ENCODE measurements at regions not wholly inside any gene's neighbourhood (a gene's known extent, or its start where the extent isn't known, plus 50 kb on each side); places are given as distances from the start of the nearest gene placed in this dataset.

- no peaks in the 10 kb centered on the region for H3K9me3 ChIP-seq (ENCODE audit: control insufficient read depth, insufficient read depth, low read length)
- no peaks in the 10 kb centered on the region for H3K79me1 ChIP-seq (ENCODE audit: low read depth in 1 of 2, low read length in 2 of 2)
- H3K4me3 ChIP-seq (ENCODE audit: insufficient read depth, low read depth, low read length), result no peak overlapping the region
- no peaks in the 10 kb centered on the region for H3K36me3 ChIP-seq (ENCODE audit: control insufficient read depth, insufficient read depth, low read length)
- no peak overlapping the region for H4K8ac ChIP-seq (ENCODE audit: low read depth in 2 of 2, low read length in 2 of 2)
- H3K23ac ChIP-seq (ENCODE audit: low read depth, low read length), result no peak overlapping the region
- no peak for ATAC-seq (ENCODE audit: low read depth)
- in situ Hi-C loops (cut with MboI; ENCODE audit: low sequenced_read_pairs) (no loop called here), dilution Hi-C loops (cut with HindIII; ENCODE audit: low sequenced_read_pairs, unreplicated experiment) (no loop called here), intact Hi-C loops (cut with micrococcal nuclease) (no loop called here)
- no peak overlapping the region for H3K14ac ChIP-seq (replicated peaks; ENCODE audit: low read depth, low read length)
- ChIA-PET CTCF (no interaction called here), POLR2A (ENCODE audit: unreplicated experiment) (no interaction called here)
- no peak overlapping the region for H2AK9ac ChIP-seq (replicated peaks; ENCODE audit: low read depth, low read length, poor library complexity)
- no peak overlapping the region for H4K91ac ChIP-seq (ENCODE audit: insufficient read depth, low read depth, low read length)
- H3K27me3 ChIP-seq (ENCODE audit: control insufficient read depth, insufficient read depth, low read length), result no peaks in the 10 kb centered on the region
- no peak for TF ChIP-seq FOS (IDR thresholded peaks at IDR 0.05; ENCODE audit: low read depth, low read length)
- TF ChIP-seq RCOR1 (IDR thresholded peaks at IDR 0.05; ENCODE audit: insufficient replicate concordance, low read length), result no peak
- no peak for TF ChIP-seq BHLHE40 (IDR thresholded peaks at IDR 0.05; ENCODE audit: low read depth, low read length)
- TF ChIP-seq RFX5 (IDR thresholded peaks at IDR 0.05; ENCODE audit: low read depth, low read length), result no peak
- TF ChIP-seq MXI1 (IDR thresholded peaks at IDR 0.05; ENCODE audit: borderline replicate concordance, low read depth, low read length), result no peak
- TF ChIP-seq SMC3 (IDR thresholded peaks at IDR 0.05; ENCODE audit: low read depth, low read length), result no peak
- no peak for TF ChIP-seq MAFK (IDR thresholded peaks at IDR 0.05; ENCODE audit: low read depth, low read length)
- no peak overlapping the region for H2BK5ac ChIP-seq (ENCODE audit: low read depth, low read length, poor library complexity, severe bottlenecking)
- no peak overlapping the region for H3K4me2 ChIP-seq (ENCODE audit: low read depth, low read length)
- BruUV-seq (replicated peaks), result no TSS peak
- no peak overlapping the region for H3K27ac ChIP-seq (ENCODE audit: insufficient read depth, low read length)
- no peaks in the 10 kb centered on the region for H3K9me1 ChIP-seq (ENCODE audit: insufficient read depth, low read length)
- no peak overlapping the region for H2BK15ac ChIP-seq (ENCODE audit: low read depth, low read length)
- no peak overlapping the region for H2AK5ac ChIP-seq (ENCODE audit: low read depth, low read length)
- no peak for DNase-seq
- H2AFZ ChIP-seq (replicated peaks; ENCODE audit: low read length, poor library complexity), result no peak overlapping the region
- H2BK120ac ChIP-seq (ENCODE audit: low read depth, low read length), result no peak overlapping the region
- 17% methylated on average over 1 of the region's 3 CpGs; no CpG with 5 or more reads in 1 of the 2 experiments for WGBS, 2 experiments (ENCODE audit: extremely low coverage in 2 of 2, insufficient read length in 1 of 2)
- no peak overlapping the region for H2BK20ac ChIP-seq (ENCODE audit: low read depth, low read length)
- no peak overlapping the region for H4K5ac ChIP-seq (ENCODE audit: low read depth, low read length)
- no peak overlapping the region for H3K9ac ChIP-seq (ENCODE audit: low read depth, low read length)
- no peak overlapping the region for H3K18ac ChIP-seq (ENCODE audit: low read depth, low read length)
- no peak overlapping the region for H3K56ac ChIP-seq (ENCODE audit: extremely low read depth, insufficient read depth, low read length)
- H4K20me1 ChIP-seq (ENCODE audit: insufficient read depth, low read length), result no peaks in the 10 kb centered on the region
- no peak overlapping the region for H3K4ac ChIP-seq (ENCODE audit: low read depth, low read length)
- no peaks in the 10 kb centered on the region for H3K4me1 ChIP-seq (ENCODE audit: control insufficient read depth, insufficient read depth, low read length)
Observed at GRCh38 chr5:121421646-121422045, 430.0 kb upstream of the FTMT start.

Data from IMR-90 (cell line).